ENCODE measurements at regions not wholly inside any gene's neighbourhood (a gene's known extent, or its start where the extent isn't known, plus 50 kb on each side); places are given as distances from the start of the nearest gene placed in this dataset.
"Not testable (repeated sequence)": the region's sequence is repeated elsewhere in the genome, so short reads cannot be mapped to it uniquely, and the experiment has no call there.

- no peak for TF ChIP-seq CTCF (IDR thresholded peaks at IDR 0.05)
- intact Hi-C loops (cut with DNase I; ENCODE audit: low total_unique reads): no loop called here
- H3K4me3 ChIP-seq: no peak overlapping the region
- DNase-seq: no peak
- H3K36me3 ChIP-seq: no peaks in the 10 kb centered on the region
- no peaks in the 10 kb centered on the region for H3K9me3 ChIP-seq
- H3K27me3 ChIP-seq: no peaks in the 10 kb centered on the region
- H3K27ac ChIP-seq: no peak overlapping the region
- H3K4me1 ChIP-seq: no peaks in the 10 kb centered on the region
Observed at GRCh38 chr5:131000289-131000688, 164.8 kb downstream of the HINT1 start.

GRCh38 chr5:130996720-130997119, 168.3 kb downstream of the HINT1 start:
- DNase-seq; H3K9me3 ChIP-seq; intact Hi-C loops (cut with DNase I; ENCODE audit: low total_unique reads); H3K4me1 ChIP-seq; H3K27ac ChIP-seq; H3K36me3 ChIP-seq; H3K4me3 ChIP-seq; H3K27me3 ChIP-seq: not testable (repeated sequence)

DNA sequence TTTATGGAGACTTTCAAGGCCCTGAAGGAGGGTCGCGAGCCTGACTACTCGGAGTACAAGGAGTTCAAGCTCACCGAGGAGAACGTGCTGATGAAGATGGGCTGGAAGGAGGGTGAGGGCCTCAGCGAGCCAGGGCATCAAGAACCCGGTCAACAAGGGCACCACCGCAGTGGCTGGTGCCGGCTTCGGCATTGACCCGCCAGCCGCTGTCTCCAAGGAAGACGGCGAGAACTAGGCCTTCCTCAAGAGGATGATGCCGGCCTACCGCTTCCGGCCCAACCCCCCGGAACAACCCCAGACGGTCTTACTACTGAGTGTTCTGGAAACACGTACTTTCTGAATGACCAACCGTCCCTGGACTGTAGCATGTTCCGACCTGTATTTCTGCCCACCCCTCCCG, 169.2 kb downstream of the HINT1 start:
- intact Hi-C loops (cut with DNase I; ENCODE audit: low total_unique reads): no loop called here
- no peaks in the 10 kb centered on the region for H3K27me3 ChIP-seq

GRCh38 chr5:130995254-130995515, 169.9 kb downstream of the HINT1 start:
- no peak for DNase-seq
- H3K27ac ChIP-seq: no peak overlapping the region
- no peaks in the 10 kb centered on the region for H3K9me3 ChIP-seq
- H3K36me3 ChIP-seq: no peaks in the 10 kb centered on the region
- no peak for TF ChIP-seq CTCF (IDR thresholded peaks at IDR 0.05)
- intact Hi-C loops (cut with DNase I; ENCODE audit: low total_unique reads): no loop called here
- no peaks in the 10 kb centered on the region for H3K27me3 ChIP-seq
- H3K4me3 ChIP-seq: no peak overlapping the region
- no peaks in the 10 kb centered on the region for H3K4me1 ChIP-seq

More for the DNA sequence above, 169.2 kb downstream of the HINT1 start:
- Histone ChIP-seq H3K27ac (no peak overlapping the region), H3K9me3 (no peaks in the 10 kb centered on the region), H3K4me1 (no peaks in the 10 kb centered on the region), H3K36me3 (no peaks in the 10 kb centered on the region), H3K4me3 (no peak overlapping the region)
- TF ChIP-seq CTCF (IDR thresholded peaks at IDR 0.05): no peak
- DNase-seq: no peak

GRCh38 chr5:130994496-130995253, 170.4 kb downstream of the HINT1 start:
- H3K9me3 ChIP-seq: no peaks in the 10 kb centered on the region
- H3K4me3 ChIP-seq: no peak overlapping the region
- no peaks in the 10 kb centered on the region for H3K27me3 ChIP-seq
- TF ChIP-seq CTCF (IDR thresholded peaks at IDR 0.05): no peak
- H3K36me3 ChIP-seq: no peaks in the 10 kb centered on the region
- no peak for DNase-seq
- H3K27ac ChIP-seq: no peak overlapping the region
- intact Hi-C loops (cut with DNase I; ENCODE audit: low total_unique reads): no loop called here
- no peaks in the 10 kb centered on the region for H3K4me1 ChIP-seq

- TF ChIP-seq CTCF (IDR thresholded peaks at IDR 0.05): no peak
- intact Hi-C loops (cut with DNase I; ENCODE audit: low total_unique reads): no loop called here
- Histone ChIP-seq H3K27ac (no peak overlapping the region), H3K27me3 (no peaks in the 10 kb centered on the region), H3K4me1 (no peaks in the 10 kb centered on the region), H3K36me3 (no peaks in the 10 kb centered on the region), H3K9me3 (no peaks in the 10 kb centered on the region), H3K4me3 (no peak overlapping the region)
- DNase-seq: no peak
Observed at GRCh38 chr5:130992621-130993020, 172.4 kb downstream of the HINT1 start.

Data from tibial artery (tissue), 4 donors.